GM12872 (cell line): ENCODE measurements at regions not wholly inside any gene's neighbourhood (a gene's known extent, or its start where the extent isn't known, plus 50 kb on each side); places are given as distances from the start of the nearest gene placed in this dataset.

ENCODE experiments used
- TF ChIP-seq, protein P1 (sequence below): IDR thresholded peaks from 3 replicates; pipeline ENCODE4 v1.5.1; 2011; ENCODE audit warnings: low read depth, mild to moderate bottlenecking, low read length, moderate library complexity; ENCODE audit not compliant: insufficient read depth

GRCh38 chr4:96356591-96357370 lies 516.9 kb downstream of the PDHA2 start:
- TF ChIP-seq, protein P1, sequence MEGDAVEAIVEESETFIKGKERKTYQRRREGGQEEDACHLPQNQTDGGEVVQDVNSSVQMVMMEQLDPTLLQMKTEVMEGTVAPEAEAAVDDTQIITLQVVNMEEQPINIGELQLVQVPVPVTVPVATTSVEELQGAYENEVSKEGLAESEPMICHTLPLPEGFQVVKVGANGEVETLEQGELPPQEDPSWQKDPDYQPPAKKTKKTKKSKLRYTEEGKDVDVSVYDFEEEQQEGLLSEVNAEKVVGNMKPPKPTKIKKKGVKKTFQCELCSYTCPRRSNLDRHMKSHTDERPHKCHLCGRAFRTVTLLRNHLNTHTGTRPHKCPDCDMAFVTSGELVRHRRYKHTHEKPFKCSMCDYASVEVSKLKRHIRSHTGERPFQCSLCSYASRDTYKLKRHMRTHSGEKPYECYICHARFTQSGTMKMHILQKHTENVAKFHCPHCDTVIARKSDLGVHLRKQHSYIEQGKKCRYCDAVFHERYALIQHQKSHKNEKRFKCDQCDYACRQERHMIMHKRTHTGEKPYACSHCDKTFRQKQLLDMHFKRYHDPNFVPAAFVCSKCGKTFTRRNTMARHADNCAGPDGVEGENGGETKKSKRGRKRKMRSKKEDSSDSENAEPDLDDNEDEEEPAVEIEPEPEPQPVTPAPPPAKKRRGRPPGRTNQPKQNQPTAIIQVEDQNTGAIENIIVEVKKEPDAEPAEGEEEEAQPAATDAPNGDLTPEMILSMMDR = no peak

GRCh38 chr4:96366632-96367031 lies 526.7 kb downstream of the PDHA2 start:
- TF ChIP-seq, protein P1 = no peak

- TF ChIP-seq, protein P1 = no peak
These were observed 535.5 kb downstream of the PDHA2 start for GRCh38 chr4:96375367-96375766.

DNA sequence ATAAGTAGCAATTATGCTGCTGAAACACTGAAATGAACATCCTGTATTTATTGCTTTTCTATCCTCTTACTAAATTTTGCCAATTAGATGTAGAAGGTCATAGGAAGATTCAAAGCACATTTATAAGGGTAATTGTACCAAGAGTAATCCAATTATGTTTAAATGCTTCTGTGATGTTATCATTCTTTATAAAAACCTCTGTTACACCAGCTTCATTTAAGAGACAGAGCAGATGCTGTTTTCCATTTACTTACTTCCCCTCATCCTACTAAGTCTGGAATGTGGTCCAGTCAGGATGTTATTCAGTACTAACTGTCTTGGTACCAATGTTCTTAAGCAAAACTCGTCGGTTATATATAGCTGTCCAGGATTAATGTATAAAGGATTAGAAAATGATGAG lies 539.6 kb downstream of the PDHA2 start:
- TF ChIP-seq, protein P1 = no peak

DNA sequence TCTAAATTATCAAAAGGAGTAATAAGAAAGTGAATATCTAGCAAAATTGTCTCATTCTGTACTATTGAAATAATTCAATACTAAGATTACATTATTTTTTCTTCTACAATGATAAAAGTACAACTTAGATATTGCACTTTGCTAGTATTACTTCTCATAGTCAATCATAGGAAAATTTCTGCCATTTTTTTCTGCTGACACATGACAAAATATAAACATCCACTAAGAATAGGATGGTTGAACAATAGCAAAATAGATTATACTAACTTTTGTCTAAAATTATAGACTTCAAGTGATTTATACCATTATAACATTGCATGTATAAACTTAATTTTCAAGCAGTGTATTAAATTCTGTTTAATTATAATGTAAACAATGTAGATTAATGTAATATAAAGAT lies 540.2 kb downstream of the PDHA2 start:
- TF ChIP-seq, protein P1 = no peak

DNA sequence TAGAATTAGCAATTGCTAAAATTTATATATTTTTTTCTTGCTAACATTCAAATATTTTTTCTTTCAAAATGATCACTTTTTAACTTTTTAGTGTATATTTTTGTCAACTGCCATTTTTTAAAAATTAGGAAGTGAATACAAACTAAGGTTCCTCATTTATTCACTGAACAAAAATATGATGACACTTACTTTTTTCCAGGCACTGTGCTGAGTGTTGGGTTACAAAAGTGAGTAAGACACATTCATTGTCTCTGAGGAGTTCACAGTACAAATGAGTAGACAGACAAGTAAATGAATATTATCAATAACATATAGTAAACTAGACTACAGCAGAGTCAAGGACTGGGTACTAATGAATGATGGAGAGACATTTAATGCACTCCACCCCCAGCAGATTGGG lies 543.5 kb downstream of the PDHA2 start:
- TF ChIP-seq, protein P1 = no peak

DNA sequence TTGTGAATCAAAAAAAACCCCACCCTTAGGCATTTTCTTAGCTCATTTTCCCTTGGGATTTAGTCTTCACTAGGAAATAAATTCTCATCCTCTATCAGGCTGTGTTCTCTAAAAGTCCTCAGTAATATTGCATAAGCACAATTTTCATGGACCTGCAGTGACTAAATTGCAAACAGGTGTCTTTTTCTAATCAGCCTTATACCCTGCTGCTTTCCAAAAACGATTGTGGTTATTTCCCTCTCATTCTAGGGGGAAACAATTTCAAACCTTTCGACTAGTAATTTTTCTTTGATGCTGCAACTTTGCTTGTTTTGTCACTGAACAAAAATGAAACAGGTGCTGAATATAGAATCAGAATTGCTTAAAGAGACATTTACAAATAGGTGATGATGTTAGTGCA lies 549.9 kb downstream of the PDHA2 start:
- TF ChIP-seq, protein P1 = no peak
